HCT116 (cell line): ENCODE measurements at regions not wholly inside any gene's neighbourhood (a gene's known extent, or its start where the extent isn't known, plus 50 kb on each side); places are given as distances from the start of the nearest gene placed in this dataset.

ENCODE experiments used
- ATF3 ChIP-seq: IDR thresholded peaks from 2 replicates; pipeline ENCODE4 v1.6.1; 2012
- CEBPB ChIP-seq: IDR thresholded peaks from 2 replicates; pipeline ENCODE4 v1.6.1; 2012; ENCODE audit warnings: low read depth
- EGR1 ChIP-seq: IDR thresholded peaks from 2 replicates; pipeline ENCODE4 v1.6.1; 2012; ENCODE audit warnings: low read depth
- EZH2phosphoT487 ChIP-seq: fragments of 200-600 bp; IDR thresholded peaks from 2 replicates; pipeline ENCODE4 v1.6.1; 2018; ENCODE audit warnings: antibody characterized with exemption, borderline replicate concordance
- JUND ChIP-seq: IDR thresholded peaks from 2 replicates; pipeline ENCODE4 v1.6.1; 2012
- SRF ChIP-seq: IDR thresholded peaks from 2 replicates; pipeline ENCODE4 v1.6.1; 2012; ENCODE audit warnings: low read depth
- TF ChIP-seq, protein P1 (sequence below), 3 experiments: fragments of 200-600 bp in 1 of 3; sonication (generic) in 1 of 3; IDR thresholded peaks in 2 of 3; conservative IDR thresholded peaks in 1 of 3; 2 replicates each; pipeline ENCODE4 v1.5.1; 2012 to 2017; ENCODE audit warnings: low read depth in 2 of 3, low read length in 2 of 3, antibody characterized with exemption in 1 of 3, borderline replicate concordance in 1 of 3, control low read depth in 1 of 3, mild to moderate bottlenecking in 1 of 3, mixed read lengths in 1 of 3, mixed run types in 1 of 3, moderate library complexity in 1 of 3; ENCODE audit not compliant: insufficient read depth in 1 of 3
- TF ChIP-seq, protein P2 (sequence below): IDR thresholded peaks from 2 replicates; pipeline ENCODE4 v1.6.1; 2012

GRCh38 chr7:120207037-120207436 lies 65.9 kb upstream of the KCND2 start:
- TF ChIP-seq EGR1 (no peak), ATF3 (no peak), JUND (no peak), EZH2phosphoT487 (no peak), CEBPB (no peak), SRF (no peak)
- TF ChIP-seq, protein P1, sequence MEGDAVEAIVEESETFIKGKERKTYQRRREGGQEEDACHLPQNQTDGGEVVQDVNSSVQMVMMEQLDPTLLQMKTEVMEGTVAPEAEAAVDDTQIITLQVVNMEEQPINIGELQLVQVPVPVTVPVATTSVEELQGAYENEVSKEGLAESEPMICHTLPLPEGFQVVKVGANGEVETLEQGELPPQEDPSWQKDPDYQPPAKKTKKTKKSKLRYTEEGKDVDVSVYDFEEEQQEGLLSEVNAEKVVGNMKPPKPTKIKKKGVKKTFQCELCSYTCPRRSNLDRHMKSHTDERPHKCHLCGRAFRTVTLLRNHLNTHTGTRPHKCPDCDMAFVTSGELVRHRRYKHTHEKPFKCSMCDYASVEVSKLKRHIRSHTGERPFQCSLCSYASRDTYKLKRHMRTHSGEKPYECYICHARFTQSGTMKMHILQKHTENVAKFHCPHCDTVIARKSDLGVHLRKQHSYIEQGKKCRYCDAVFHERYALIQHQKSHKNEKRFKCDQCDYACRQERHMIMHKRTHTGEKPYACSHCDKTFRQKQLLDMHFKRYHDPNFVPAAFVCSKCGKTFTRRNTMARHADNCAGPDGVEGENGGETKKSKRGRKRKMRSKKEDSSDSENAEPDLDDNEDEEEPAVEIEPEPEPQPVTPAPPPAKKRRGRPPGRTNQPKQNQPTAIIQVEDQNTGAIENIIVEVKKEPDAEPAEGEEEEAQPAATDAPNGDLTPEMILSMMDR (IDR thresholded peaks at IDR 0.05 in 2 of 3, conservative IDR thresholded peaks at IDR 0.05 in 1 of 3; ENCODE audit: borderline replicate concordance in 1 of 3, insufficient read depth in 1 of 3, low read depth in 2 of 3, low read length in 2 of 3), result no peak
- TF ChIP-seq, protein P2, sequence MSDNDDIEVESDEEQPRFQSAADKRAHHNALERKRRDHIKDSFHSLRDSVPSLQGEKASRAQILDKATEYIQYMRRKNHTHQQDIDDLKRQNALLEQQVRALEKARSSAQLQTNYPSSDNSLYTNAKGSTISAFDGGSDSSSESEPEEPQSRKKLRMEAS, result no peak
